GM12878 (cell line): ENCODE measurements at regions not wholly inside any gene's neighbourhood (a gene's known extent, or its start where the extent isn't known, plus 50 kb on each side); places are given as distances from the start of the nearest gene placed in this dataset.

Source experiments
- ATAC-seq: fragments of 200-7000 bp; cut with Tn5 transposase; 3 replicates; pipeline ENCODE4 v1.9.1; 2020; ENCODE audit warnings: mild to moderate bottlenecking, moderate library complexity
- BruUV-seq: library from RNA; stranded (reverse); fragments of 400-500 nt; replicated peaks from 2 replicates; lab custom pipeline; 2021; lab: Mats Ljungman, UMichigan
- CTCF ChIA-PET: fragments of 300-600 bp; sonication (Branson Sonifier 250); formaldehyde crosslinking; extraction: SDS; loops from one replicate; lab custom pipeline; 2021; ENCODE audit warnings: inconsistent platforms; lab: Yijun Ruan, JAX
- POLR2A ChIA-PET: fragments of 350-600 bp; formaldehyde crosslinking; extraction: SDS; loops from one replicate; lab custom pipeline; 2021; ENCODE audit warnings: inconsistent platforms; lab: Charles Lee
- RAD21 ChIA-PET: fragments of 300-600 bp; sonication (Branson Sonifier 250); formaldehyde crosslinking; loops from one replicate; lab custom pipeline; 2023; ENCODE audit warnings: antibody characterized with exemption; ENCODE audit not compliant: unreplicated experiment; lab: Charles Lee
- SMC1A ChIA-PET: fragments of 300-600 bp; sonication (Branson Sonifier 250); formaldehyde crosslinking; loops from one replicate; lab custom pipeline; 2023; ENCODE audit not compliant: unreplicated experiment, uncharacterized antibody; lab: Charles Lee
- DNase-seq: peaks from one replicate; pipeline ENCODE4 v3.0.0-alpha.2; 2011; ENCODE audit warnings: low read depth, low spot score
- FAIRE-seq: peaks from 3 replicates; lab custom pipeline; 2011; peaks lifted over from hg19 to GRCh38; lab: Jason Lieb, UNC
- H2AFZ ChIP-seq: 2 replicates; pipeline ENCODE4 v1.6.0; 2011; ENCODE audit warnings: low read depth, low read length, control low read depth; ENCODE audit not compliant: control insufficient read depth
- H3K27ac ChIP-seq: 2 replicates; pipeline ENCODE4 v1.5.1; 2011; ENCODE audit warnings: control low read depth; ENCODE audit not compliant: control insufficient read depth, insufficient read depth
- H3K27me3 ChIP-seq, 2 experiments: replicated peaks in 1 of 2; 2 replicates each; pipeline versions ENCODE4 v1.6.0 to v1.6.1; 2011; ENCODE audit warnings: low read length in 1 of 2; ENCODE audit not compliant: control insufficient read depth in 2 of 2, insufficient read depth in 2 of 2
- H3K36me3 ChIP-seq, 2 experiments: 2 replicates each; pipeline ENCODE4 v1.5.1; 2011; ENCODE audit warnings: low read length in 1 of 2; ENCODE audit not compliant: control insufficient read depth in 2 of 2, insufficient read depth in 2 of 2
- H3K4me1 ChIP-seq: 2 replicates; pipeline ENCODE4 v1.6.1; 2011; ENCODE audit warnings: mild to moderate bottlenecking, low read length, moderate library complexity, mixed read lengths; ENCODE audit not compliant: control insufficient read depth, insufficient read depth
- H3K4me2 ChIP-seq: 2 replicates; pipeline ENCODE4 v1.6.0; 2011; ENCODE audit warnings: control low read depth; ENCODE audit not compliant: control insufficient read depth, insufficient read depth
- H3K4me3 ChIP-seq: fragments of 200-600 bp; sonication (generic); 2 replicates; pipeline ENCODE4 v1.5.1; 2016
- H3K79me2 ChIP-seq: 2 replicates; pipeline ENCODE4 v1.6.0; 2011; ENCODE audit warnings: low read length; ENCODE audit not compliant: control insufficient read depth, insufficient read depth
- H3K9ac ChIP-seq: 2 replicates; pipeline ENCODE4 v1.8.0; 2011; ENCODE audit warnings: low read length, control low read depth, mixed read lengths; ENCODE audit not compliant: control insufficient read depth, insufficient read depth
- H3K9me3 ChIP-seq: replicated peaks from 3 replicates; pipeline ENCODE4 v1.5.1; 2011; ENCODE audit warnings: mild to moderate bottlenecking, low read length; ENCODE audit not compliant: control insufficient read depth, insufficient read depth
- H4K20me1 ChIP-seq: 2 replicates; pipeline ENCODE4 v1.6.0; 2011; ENCODE audit not compliant: control insufficient read depth, insufficient read depth
- MXI1 ChIP-seq: fragments of 150-350 bp; IDR thresholded peaks from 2 replicates; pipeline ENCODE4 v1.6.1; 2011; ENCODE audit warnings: low read depth, mild to moderate bottlenecking, inconsistent platforms, low read length, improper control_type of control experiment
- RUNX3 ChIP-seq: IDR thresholded peaks from 2 replicates; pipeline ENCODE4 v1.6.1; 2012; ENCODE audit warnings: low read length, inconsistent platforms
- ZBTB4 ChIP-seq: fragments of 450-650 bp; formaldehyde crosslinking; IDR thresholded peaks from 2 replicates; pipeline ENCODE4 v1.4.0; 2022; ENCODE audit warnings: mild to moderate bottlenecking, moderate library complexity
- WGBS: methylation state at CpG from one replicate; pipeline ENCODE4 v1.1.6; 2016; ENCODE audit warnings: low lambda C conversion rate; ENCODE audit not compliant: insufficient replicate concordance, insufficient coverage; ENCODE audit errors: missing lambda C conversion rate; 5-methylcytosine and 5-hydroxymethylcytosine counted together
- in situ Hi-C: fragments of 300-500 bp; cut with MboI; formaldehyde crosslinking; loops from 9 replicates; pipeline ENCODE4 v1.14.3; 2018; ENCODE audit warnings: mixed read lengths
- intact Hi-C: fragments of 100-400 bp; cut with micrococcal nuclease; formaldehyde crosslinking; loops from one replicate; pipeline ENCODE4 v1.14.2; 2022; ENCODE audit not compliant: unreplicated experiment

GRCh38 chr7:121447911-121448300, 51.8 kb upstream of the FAM3C start:
- no TSS peak for BruUV-seq
- RAD21 ChIA-PET = interaction anchor here (1.2 kb wide), 1 partner anchor 14 kb away, joined by 3 read pairs; no protein-coding TSS in a partner anchor

More at GRCh38 chr7:121447911-121448300, 51.8 kb upstream of the FAM3C start:
- no peak for ATAC-seq
- CTCF ChIA-PET = no interaction called here
- FAIRE-seq = no peak
- Histone ChIP-seq H3K4me3 (no peak overlapping the region), H3K79me2 (no peaks in the 10 kb centered on the region), H2AFZ (no peak overlapping the region), H3K27me3 (no peaks in the 10 kb centered on the region), H3K9ac (no peak overlapping the region), H3K4me1 (no peaks in the 10 kb centered on the region), H3K9me3 (no peaks in the 10 kb centered on the region), H3K27ac (no peak overlapping the region), H3K4me2 (no peak overlapping the region), H3K36me3 (no peaks in the 10 kb centered on the region), H4K20me1 (no peaks in the 10 kb centered on the region)
- POLR2A ChIA-PET = interaction anchor here (1.2 kb wide), 1 partner anchor 81 kb away, joined by 3 read pairs; no protein-coding TSS in a partner anchor
- no peak for DNase-seq
- intact Hi-C loops (no loop called here), in situ Hi-C loops (no loop called here)
- 39% methylated on average over 4 of the region's 4 CpGs for WGBS
- SMC1A ChIA-PET = interaction anchor here (1.1 to 1.7 kb wide), 4 partner anchors 10 to 81 kb away, joined by 3 to 4 read pairs (median 4); no protein-coding TSS in a partner anchor
- TF ChIP-seq ZBTB4 (CRISPR knock-in tag) = no peak
- TF ChIP-seq RUNX3 = no peak
- no peak for TF ChIP-seq MXI1
